Fibroblast of skin of right quadriceps (primary cell): ENCODE measurements at regions not wholly inside any gene's neighbourhood (a gene's known extent, or its start where the extent isn't known, plus 50 kb on each side); places are given as distances from the start of the nearest gene placed in this dataset.

Source experiments
- DNase-seq: peaks from one replicate; pipeline ENCODE4 v3.0.0-alpha.2; 2013

DNA sequence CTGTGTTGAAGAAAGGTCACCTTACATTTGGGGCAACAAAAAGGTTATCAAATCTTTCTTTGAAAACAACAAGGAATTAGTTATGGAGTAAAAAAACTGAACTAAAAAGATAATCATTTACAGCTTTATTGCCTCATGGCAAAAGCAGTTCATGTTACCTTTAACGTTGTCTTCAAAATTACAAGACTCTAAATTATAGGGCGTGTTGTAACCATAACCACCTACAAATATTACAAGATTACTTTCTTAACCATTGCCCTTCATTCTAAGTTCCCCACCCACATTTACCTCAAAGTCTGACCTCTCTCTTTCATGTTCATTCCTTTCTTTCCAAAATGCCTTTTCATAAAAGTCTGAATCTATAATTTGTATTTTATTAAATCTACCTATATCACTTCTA is 74.6 kb upstream of the LRATD1 start:
- no peak for DNase-seq

DNA sequence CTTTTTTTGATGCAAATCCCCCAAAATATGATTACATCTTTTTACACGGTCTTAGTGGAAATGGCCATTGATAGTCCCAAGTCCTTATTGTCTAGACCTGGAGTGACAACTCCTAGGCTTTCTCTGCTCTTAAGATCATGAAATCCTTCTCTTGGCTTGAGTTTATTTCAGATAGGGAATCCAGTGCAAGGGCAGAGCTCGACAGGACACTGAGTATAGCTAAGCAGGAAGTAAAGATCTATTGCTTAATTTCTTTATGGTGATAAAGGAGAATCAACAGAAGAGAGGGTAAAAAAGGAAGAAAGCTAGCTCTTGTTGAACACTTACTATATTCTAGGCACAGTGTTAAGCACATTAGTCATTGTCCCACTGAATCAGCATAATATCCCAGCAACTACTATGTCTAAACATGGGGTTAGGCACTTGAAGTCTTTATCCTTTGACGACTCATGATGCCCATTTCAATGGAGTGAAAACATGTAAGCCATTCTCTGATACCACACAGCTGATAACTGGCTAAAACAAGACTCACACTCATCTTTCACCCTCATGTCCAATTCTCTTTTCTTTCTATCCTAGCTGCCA is 74.1 kb upstream of the LRATD1 start:
- DNase-seq = no peak

DNA sequence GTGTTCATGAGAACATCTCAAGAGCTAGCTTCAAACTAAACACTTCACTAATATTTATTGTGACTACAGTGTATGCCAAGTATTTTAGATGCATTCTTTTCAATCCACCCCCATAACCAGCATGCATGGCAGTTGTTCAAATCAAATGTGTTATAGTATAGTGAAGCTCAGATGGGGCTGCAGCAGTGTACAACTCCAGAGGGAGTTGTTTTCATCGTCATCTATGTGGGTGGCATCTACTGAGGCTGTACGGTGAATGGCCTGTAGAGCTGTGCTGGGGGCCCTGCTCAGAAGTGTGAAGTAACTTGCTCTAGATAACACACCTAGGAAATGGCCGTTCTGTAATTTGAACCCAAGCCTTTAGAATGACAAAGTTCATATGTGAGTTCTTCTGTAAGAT is 71.8 kb upstream of the LRATD1 start:
- DNase-seq = peak; percentile 10

DNA sequence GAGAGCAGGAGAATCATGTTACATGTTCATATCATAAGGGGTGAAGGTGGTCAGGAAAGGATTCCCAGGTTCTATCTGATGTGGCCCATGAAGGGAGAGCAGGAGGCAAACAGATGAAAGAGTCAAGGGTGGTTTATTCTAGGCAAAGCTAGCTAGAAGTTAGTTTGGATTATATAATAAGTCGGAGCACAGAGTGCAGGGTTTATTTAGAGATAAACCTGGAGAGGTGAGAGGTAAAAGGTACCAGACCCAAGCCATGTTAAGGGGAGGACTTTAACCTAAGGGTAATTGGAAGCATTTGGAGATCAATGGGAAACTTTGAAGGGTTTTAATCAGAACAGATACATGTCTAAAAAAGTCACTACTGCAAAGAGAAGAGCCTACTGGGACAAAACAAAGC is 69.2 kb upstream of the LRATD1 start:
- DNase-seq = no peak

DNA sequence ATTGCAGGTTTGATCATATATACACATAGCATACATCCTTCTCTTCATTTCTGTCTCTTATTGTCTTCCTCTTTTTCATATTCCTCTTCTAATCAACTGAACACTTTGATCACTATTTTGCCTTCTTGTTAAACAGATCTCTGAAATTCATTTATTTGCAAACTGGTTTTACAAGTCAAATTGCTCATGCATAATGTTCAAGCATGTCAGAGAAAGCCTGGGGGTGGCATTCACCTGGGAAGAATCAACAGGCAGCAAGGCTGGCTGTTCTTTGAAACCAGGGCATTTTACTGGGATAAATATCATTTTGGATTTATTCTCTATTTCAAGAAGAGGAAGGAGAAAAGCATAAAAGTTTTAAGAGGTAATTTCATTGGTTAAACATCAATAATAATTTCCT is 66.9 kb upstream of the LRATD1 start:
- no peak for DNase-seq

DNA sequence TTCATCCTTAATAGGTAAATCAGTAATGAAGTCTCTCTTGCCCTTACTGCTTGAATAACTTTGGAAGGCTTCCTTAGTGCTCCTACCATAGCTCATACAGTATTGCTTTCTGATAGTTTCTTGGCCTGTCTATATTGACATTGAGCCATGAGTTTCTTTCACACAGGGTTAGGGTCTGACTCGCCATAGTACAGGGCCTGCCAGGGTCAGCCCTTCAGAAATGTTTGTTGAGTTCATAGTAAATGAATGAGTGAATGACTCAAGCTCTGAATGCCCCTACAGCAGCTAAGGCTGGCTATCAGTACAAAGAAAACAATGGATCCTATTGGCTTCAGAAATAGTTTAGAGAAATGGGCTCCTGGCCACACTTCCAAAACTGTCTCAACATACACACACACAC is 65.0 kb upstream of the LRATD1 start:
- peak; percentile 39 for DNase-seq

DNA sequence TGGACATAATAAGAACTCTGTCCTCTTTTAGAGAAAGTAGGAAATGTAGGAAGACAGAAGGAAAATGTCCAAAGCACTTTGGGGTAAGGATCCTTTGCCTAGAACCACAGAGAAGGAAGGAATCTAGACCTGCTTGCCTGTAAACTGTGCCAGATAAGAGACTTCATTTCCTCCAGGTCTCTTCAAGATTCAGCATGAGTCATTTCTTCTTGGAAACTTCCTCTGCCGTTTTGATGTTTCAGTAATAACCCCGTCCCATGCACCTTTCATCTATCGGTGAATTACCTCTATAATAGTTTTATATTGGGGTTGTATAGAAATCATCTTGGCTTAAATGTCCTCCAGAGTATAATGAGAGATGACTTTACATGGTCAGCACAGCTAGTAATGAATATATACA is 63.2 kb upstream of the LRATD1 start:
- no peak for DNase-seq

DNA sequence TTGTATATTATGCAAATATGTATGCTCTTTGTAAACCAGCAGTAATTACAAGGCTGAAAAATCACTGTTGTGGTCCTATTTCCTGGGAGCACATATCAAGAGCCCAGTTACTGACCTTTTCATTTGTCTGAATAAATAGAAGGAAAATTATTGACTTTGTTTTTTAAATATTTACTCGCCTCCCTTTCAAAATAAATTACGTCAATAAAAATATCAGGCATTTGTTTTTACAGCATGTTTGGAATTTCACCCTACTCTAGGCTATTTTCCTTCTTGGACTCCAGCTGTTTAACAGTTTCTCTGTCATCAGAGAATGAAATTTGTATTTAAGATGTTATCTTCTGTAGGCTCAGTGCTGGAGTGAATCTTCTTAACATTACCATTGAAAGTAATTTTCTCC is 59.9 kb upstream of the LRATD1 start:
- DNase-seq = no peak

DNA sequence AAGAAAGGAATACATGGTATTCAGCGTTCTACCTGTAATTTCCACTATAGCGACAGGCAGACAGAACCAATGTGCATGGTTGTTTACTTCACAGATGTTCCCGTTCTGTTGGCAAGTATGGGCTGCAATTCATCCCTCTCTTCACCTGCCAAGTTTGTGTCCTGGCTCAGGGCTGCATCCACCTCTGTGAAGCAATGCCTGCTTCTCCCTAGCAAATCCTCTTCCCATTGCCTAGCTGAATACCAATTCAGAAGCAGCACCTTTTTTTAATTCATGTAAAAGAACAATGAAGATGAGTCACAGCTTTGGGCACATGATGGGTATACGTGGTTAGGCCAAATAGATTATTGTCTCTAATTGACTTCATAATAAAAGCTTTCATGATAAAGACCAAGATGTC is 54.7 kb upstream of the LRATD1 start:
- no peak for DNase-seq
